ENCODE measurements at regions not wholly inside any gene's neighbourhood (a gene's known extent, or its start where the extent isn't known, plus 50 kb on each side); places are given as distances from the start of the nearest gene placed in this dataset.

DNA sequence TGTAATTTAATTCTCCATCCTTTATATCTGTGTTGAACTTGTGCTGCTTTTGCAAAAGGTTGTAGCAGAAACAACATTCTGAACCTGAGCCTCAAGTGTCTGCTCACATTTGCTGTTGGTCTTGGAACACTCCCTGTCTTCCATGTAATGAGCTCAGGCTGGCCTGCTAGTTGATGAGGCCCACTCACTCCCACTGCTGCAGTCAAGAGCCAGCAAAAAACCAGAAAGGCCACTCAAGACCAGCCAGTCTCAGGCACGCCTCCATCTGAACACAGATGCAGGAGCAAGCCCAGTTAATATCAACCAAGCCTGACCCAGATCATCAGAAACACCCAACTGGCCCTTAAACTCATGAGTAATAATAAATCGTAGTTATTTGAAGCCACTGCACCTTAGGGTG, 342.2 kb upstream of the NFIA start:
- TF ChIP-seq, protein P1, sequence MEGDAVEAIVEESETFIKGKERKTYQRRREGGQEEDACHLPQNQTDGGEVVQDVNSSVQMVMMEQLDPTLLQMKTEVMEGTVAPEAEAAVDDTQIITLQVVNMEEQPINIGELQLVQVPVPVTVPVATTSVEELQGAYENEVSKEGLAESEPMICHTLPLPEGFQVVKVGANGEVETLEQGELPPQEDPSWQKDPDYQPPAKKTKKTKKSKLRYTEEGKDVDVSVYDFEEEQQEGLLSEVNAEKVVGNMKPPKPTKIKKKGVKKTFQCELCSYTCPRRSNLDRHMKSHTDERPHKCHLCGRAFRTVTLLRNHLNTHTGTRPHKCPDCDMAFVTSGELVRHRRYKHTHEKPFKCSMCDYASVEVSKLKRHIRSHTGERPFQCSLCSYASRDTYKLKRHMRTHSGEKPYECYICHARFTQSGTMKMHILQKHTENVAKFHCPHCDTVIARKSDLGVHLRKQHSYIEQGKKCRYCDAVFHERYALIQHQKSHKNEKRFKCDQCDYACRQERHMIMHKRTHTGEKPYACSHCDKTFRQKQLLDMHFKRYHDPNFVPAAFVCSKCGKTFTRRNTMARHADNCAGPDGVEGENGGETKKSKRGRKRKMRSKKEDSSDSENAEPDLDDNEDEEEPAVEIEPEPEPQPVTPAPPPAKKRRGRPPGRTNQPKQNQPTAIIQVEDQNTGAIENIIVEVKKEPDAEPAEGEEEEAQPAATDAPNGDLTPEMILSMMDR (IDR thresholded peaks at IDR 0.05; ENCODE audit: low read depth, low read length, poor library complexity, severe bottlenecking): no peak
- TF ChIP-seq EZH2phosphoT487 (IDR thresholded peaks at IDR 0.05; ENCODE audit: borderline replicate concordance, low read length): no peak

Data from DOHH2 (cell line).